ELF-1 (cell line): ENCODE measurements at regions not wholly inside any gene's neighbourhood (a gene's known extent, or its start where the extent isn't known, plus 50 kb on each side); places are given as distances from the start of the nearest gene placed in this dataset.

Experiments
- DNase-seq: peaks from one replicate; pipeline ENCODE4 v3.0.0-alpha.2; 2016; ENCODE audit warnings: low read depth, low spot score

GRCh38 chr13:86201477-86201876 is 402.3 kb upstream of the SLITRK6 start:
- no peak for DNase-seq

GRCh38 chr13:86193281-86193680 is 394.1 kb upstream of the SLITRK6 start:
- DNase-seq, result no peak

GRCh38 chr13:86188170-86188569 is 389.0 kb upstream of the SLITRK6 start:
- no peak for DNase-seq

GRCh38 chr13:86185636-86186035 is 386.4 kb upstream of the SLITRK6 start:
- no peak for DNase-seq

- DNase-seq, result no peak
These were observed 385.9 kb upstream of the SLITRK6 start for GRCh38 chr13:86185107-86185506.

GRCh38 chr13:86174622-86175021 is 375.4 kb upstream of the SLITRK6 start:
- no peak for DNase-seq

- no peak for DNase-seq
These were observed 373.7 kb upstream of the SLITRK6 start for GRCh38 chr13:86172961-86173360.

- DNase-seq, result no peak
These were observed 362.0 kb upstream of the SLITRK6 start for GRCh38 chr13:86161257-86161656.

- no peak for DNase-seq
These were observed 356.5 kb upstream of the SLITRK6 start for GRCh38 chr13:86155756-86156155.

GRCh38 chr13:86142080-86142479 is 342.9 kb upstream of the SLITRK6 start:
- DNase-seq, result no peak

- DNase-seq, result no peak
These were observed 336.6 kb upstream of the SLITRK6 start for GRCh38 chr13:86135856-86136255.

- DNase-seq, result no peak
These were observed 322.7 kb upstream of the SLITRK6 start for GRCh38 chr13:86121881-86122280.

- DNase-seq, result no peak
These were observed 309.9 kb upstream of the SLITRK6 start for GRCh38 chr13:86109107-86109506.

GRCh38 chr13:86108334-86108733 is 309.1 kb upstream of the SLITRK6 start:
- DNase-seq, result no peak

GRCh38 chr13:86098511-86098910 is 299.3 kb upstream of the SLITRK6 start:
- DNase-seq, result no peak

GRCh38 chr13:86095351-86095750 is 296.1 kb upstream of the SLITRK6 start:
- no peak for DNase-seq

GRCh38 chr13:86090181-86090580 is 291.0 kb upstream of the SLITRK6 start:
- DNase-seq, result no peak

- DNase-seq, result no peak
These were observed 288.0 kb upstream of the SLITRK6 start for GRCh38 chr13:86087244-86087643.

GRCh38 chr13:86085890-86086289 is 286.7 kb upstream of the SLITRK6 start:
- no peak for DNase-seq

GRCh38 chr13:86082121-86082520 is 282.9 kb upstream of the SLITRK6 start:
- DNase-seq, result no peak

- no peak for DNase-seq
These were observed 281.2 kb upstream of the SLITRK6 start for GRCh38 chr13:86080340-86080995.

GRCh38 chr13:86066611-86067365 is 267.6 kb upstream of the SLITRK6 start:
- DNase-seq, result no peak

- no peak for DNase-seq
These were observed 252.9 kb upstream of the SLITRK6 start for GRCh38 chr13:86052141-86052540.
